ENCODE measurements at regions not wholly inside any gene's neighbourhood (a gene's known extent, or its start where the extent isn't known, plus 50 kb on each side); places are given as distances from the start of the nearest gene placed in this dataset.
"Not testable (repeated sequence)": the region's sequence is repeated elsewhere in the genome, so short reads cannot be mapped to it uniquely, and the experiment has no call there.

- Histone ChIP-seq H3K36me3 (ENCODE audit: control insufficient read depth in 3 of 3, insufficient read depth in 2 of 3, low read depth in 1 of 3, low read length in 3 of 3) (no peaks in the 10 kb centered on the region), H3K9me3 (ENCODE audit: control insufficient read depth in 2 of 2, insufficient read depth in 1 of 2, low read depth in 1 of 2, low read length in 1 of 2) (peaks cover 0 to 10% of the 10 kb centered on the region in 2 donors), H3K4me1 (ENCODE audit: control insufficient read depth in 3 of 3, insufficient read depth in 2 of 3, low read depth in 1 of 3, low read length in 2 of 3) (peaks cover 3 to 6% (median 5%) of the 10 kb centered on the region in 3 donors), H3K27me3 (ENCODE audit: control insufficient read depth in 3 of 3, insufficient read depth in 3 of 3, low read length in 3 of 3) (no peaks in the 10 kb centered on the region), H3K27ac (ENCODE audit: low read depth in 1 of 3, low read length in 2 of 3) (no peak overlapping the region), H3K4me3 (ENCODE audit: low read depth in 1 of 3, low read length in 3 of 3) (no peak overlapping the region)
- WGBS, 3 donors = 88 to 93% (median 93%) methylated on average over 10 of the region's 10 CpGs
- FAIRE-seq = no peak
- DNase-seq = no peak
These were observed 406.4 kb downstream of the SEMA3D start for GRCh38 chr7:84780158-84781124.

- H3K4me1 ChIP-seq (ENCODE audit: control insufficient read depth in 3 of 3, insufficient read depth in 2 of 3, low read depth in 1 of 3, low read length in 2 of 3) = peaks cover 0 to 1% (median 0%) of the 10 kb centered on the region in 3 donors
- no peaks in the 10 kb centered on the region for H3K36me3 ChIP-seq (ENCODE audit: control insufficient read depth in 3 of 3, insufficient read depth in 2 of 3, low read depth in 1 of 3, low read length in 3 of 3)
- H3K9me3 ChIP-seq (ENCODE audit: control insufficient read depth in 2 of 2, insufficient read depth in 1 of 2, low read depth in 1 of 2, low read length in 1 of 2) = peaks cover 0 to 5% of the 10 kb centered on the region in 2 donors
- H3K4me3 ChIP-seq (ENCODE audit: low read depth in 1 of 3, low read length in 3 of 3) = no peak overlapping the region
- WGBS, 3 donors = 18 to 70% (median 40%) methylated on average over 4 of the region's 4 CpGs
- no peak for FAIRE-seq
- no peak overlapping the region for H3K27ac ChIP-seq (ENCODE audit: low read depth in 1 of 3, low read length in 2 of 3)
- H3K27me3 ChIP-seq (ENCODE audit: control insufficient read depth in 3 of 3, insufficient read depth in 3 of 3, low read length in 3 of 3) = no peaks in the 10 kb centered on the region
- peak; percentile 43 to 83 for DNase-seq
These were observed 429.1 kb downstream of the SEMA3D start for GRCh38 chr7:84757761-84758160.

- H3K36me3 ChIP-seq (ENCODE audit: control insufficient read depth in 3 of 3, insufficient read depth in 2 of 3, low read depth in 1 of 3, low read length in 3 of 3) = no peaks in the 10 kb centered on the region
- H3K4me3 ChIP-seq (ENCODE audit: low read depth in 1 of 3, low read length in 3 of 3) = no peak overlapping the region
- peak overlapping the region in 2 of 3 donors; percentile 8 to 37 for H3K27ac ChIP-seq (ENCODE audit: low read depth in 1 of 3, low read length in 2 of 3)
- no peak for FAIRE-seq
- peaks cover 0 to 12% of the 10 kb centered on the region in 2 donors for H3K9me3 ChIP-seq (ENCODE audit: control insufficient read depth in 2 of 2, insufficient read depth in 1 of 2, low read depth in 1 of 2, low read length in 1 of 2)
- H3K27me3 ChIP-seq (ENCODE audit: control insufficient read depth in 3 of 3, insufficient read depth in 3 of 3, low read length in 3 of 3) = no peaks in the 10 kb centered on the region
- peak; percentile 31 to 36 for DNase-seq
- WGBS, 3 donors = 11 to 25% (median 21%) methylated on average over 2 of the region's 2 CpGs
- peaks cover 0 to 8% (median 4%) of the 10 kb centered on the region in 3 donors for H3K4me1 ChIP-seq (ENCODE audit: control insufficient read depth in 3 of 3, insufficient read depth in 2 of 3, low read depth in 1 of 3, low read length in 2 of 3)
These were observed 440.5 kb downstream of the SEMA3D start for GRCh38 chr7:84746353-84746752.

- Histone ChIP-seq H3K4me1 (ENCODE audit: control insufficient read depth in 3 of 3, insufficient read depth in 2 of 3, low read depth in 1 of 3, low read length in 2 of 3) (peaks cover 0 to 8% (median 4%) of the 10 kb centered on the region in 3 donors), H3K27ac (ENCODE audit: low read depth in 1 of 3, low read length in 2 of 3) (no peak overlapping the region), H3K4me3 (ENCODE audit: low read depth in 1 of 3, low read length in 3 of 3) (no peak overlapping the region), H3K27me3 (ENCODE audit: control insufficient read depth in 3 of 3, insufficient read depth in 3 of 3, low read length in 3 of 3) (no peaks in the 10 kb centered on the region), H3K9me3 (ENCODE audit: control insufficient read depth in 2 of 2, insufficient read depth in 1 of 2, low read depth in 1 of 2, low read length in 1 of 2) (peaks cover 0 to 12% of the 10 kb centered on the region in 2 donors), H3K36me3 (ENCODE audit: control insufficient read depth in 3 of 3, insufficient read depth in 2 of 3, low read depth in 1 of 3, low read length in 3 of 3) (no peaks in the 10 kb centered on the region)
- FAIRE-seq = no peak
- 30 to 59% (median 43%) methylated on average over 3 of the region's 3 CpGs for WGBS, 3 donors
- no peak for DNase-seq
These were observed 442.5 kb downstream of the SEMA3D start for GRCh38 chr7:84744385-84744784.

GRCh38 chr7:84738583-84739150 is 448.2 kb downstream of the SEMA3D start:
- Histone ChIP-seq H3K36me3 (ENCODE audit: control insufficient read depth in 3 of 3, insufficient read depth in 2 of 3, low read depth in 1 of 3, low read length in 3 of 3) (no peaks in the 10 kb centered on the region), H3K27ac (ENCODE audit: low read depth in 1 of 3, low read length in 2 of 3) (no peak overlapping the region), H3K27me3 (ENCODE audit: control insufficient read depth in 3 of 3, insufficient read depth in 3 of 3, low read length in 3 of 3) (no peaks in the 10 kb centered on the region), H3K9me3 (ENCODE audit: control insufficient read depth in 2 of 2, insufficient read depth in 1 of 2, low read depth in 1 of 2, low read length in 1 of 2) (peaks cover 0 to 3% of the 10 kb centered on the region in 2 donors), H3K4me3 (ENCODE audit: low read depth in 1 of 3, low read length in 3 of 3) (no peak overlapping the region), H3K4me1 (ENCODE audit: control insufficient read depth in 3 of 3, insufficient read depth in 2 of 3, low read depth in 1 of 3, low read length in 2 of 3) (no peaks in the 10 kb centered on the region)
- WGBS, 3 donors = 93 to 98% (median 94%) methylated on average over 9 of the region's 9 CpGs
- no peak for FAIRE-seq
- no peak for DNase-seq

GRCh38 chr7:84735677-84736076 is 451.2 kb downstream of the SEMA3D start:
- no peaks in the 10 kb centered on the region for H3K36me3 ChIP-seq (ENCODE audit: control insufficient read depth in 3 of 3, insufficient read depth in 2 of 3, low read depth in 1 of 3, low read length in 3 of 3)
- no peaks in the 10 kb centered on the region for H3K27me3 ChIP-seq (ENCODE audit: control insufficient read depth in 3 of 3, insufficient read depth in 3 of 3, low read length in 3 of 3)
- no peak for DNase-seq
- no peak overlapping the region for H3K4me3 ChIP-seq (ENCODE audit: low read depth in 1 of 3, low read length in 3 of 3)
- no peak for FAIRE-seq
- no peaks in the 10 kb centered on the region for H3K4me1 ChIP-seq (ENCODE audit: control insufficient read depth in 3 of 3, insufficient read depth in 2 of 3, low read depth in 1 of 3, low read length in 2 of 3)
- peaks cover 0 to 4% of the 10 kb centered on the region in 2 donors for H3K9me3 ChIP-seq (ENCODE audit: control insufficient read depth in 2 of 2, insufficient read depth in 1 of 2, low read depth in 1 of 2, low read length in 1 of 2)
- 83 to 91% (median 88%) methylated on average over 1 of the region's 1 CpG for WGBS, 3 donors
- no peak overlapping the region for H3K27ac ChIP-seq (ENCODE audit: low read depth in 1 of 3, low read length in 2 of 3)

GRCh38 chr7:84735011-84735410 is 451.8 kb downstream of the SEMA3D start:
- WGBS, 3 donors = 71 to 86% (median 86%) methylated on average over 3 of the region's 3 CpGs
- peaks cover 0 to 4% of the 10 kb centered on the region in 2 donors for H3K9me3 ChIP-seq (ENCODE audit: control insufficient read depth in 2 of 2, insufficient read depth in 1 of 2, low read depth in 1 of 2, low read length in 1 of 2)
- no peak overlapping the region for H3K27ac ChIP-seq (ENCODE audit: low read depth in 1 of 3, low read length in 2 of 3)
- FAIRE-seq (no peak), DNase-seq (no peak)
- no peaks in the 10 kb centered on the region for H3K36me3 ChIP-seq (ENCODE audit: control insufficient read depth in 3 of 3, insufficient read depth in 2 of 3, low read depth in 1 of 3, low read length in 3 of 3)
- no peaks in the 10 kb centered on the region for H3K27me3 ChIP-seq (ENCODE audit: control insufficient read depth in 3 of 3, insufficient read depth in 3 of 3, low read length in 3 of 3)
- no peak overlapping the region for H3K4me3 ChIP-seq (ENCODE audit: low read depth in 1 of 3, low read length in 3 of 3)
- no peaks in the 10 kb centered on the region for H3K4me1 ChIP-seq (ENCODE audit: control insufficient read depth in 3 of 3, insufficient read depth in 2 of 3, low read depth in 1 of 3, low read length in 2 of 3)

- not testable (repeated sequence) for H3K27me3 ChIP-seq (ENCODE audit: control insufficient read depth in 3 of 3, insufficient read depth in 3 of 3, low read length in 3 of 3); H3K36me3 ChIP-seq (ENCODE audit: control insufficient read depth in 3 of 3, insufficient read depth in 2 of 3, low read depth in 1 of 3, low read length in 3 of 3); DNase-seq; H3K4me3 ChIP-seq (ENCODE audit: low read depth in 1 of 3, low read length in 3 of 3); FAIRE-seq; H3K27ac ChIP-seq (ENCODE audit: low read depth in 1 of 3, low read length in 2 of 3); H3K9me3 ChIP-seq (ENCODE audit: control insufficient read depth in 2 of 2, insufficient read depth in 1 of 2, low read depth in 1 of 2, low read length in 1 of 2); H3K4me1 ChIP-seq (ENCODE audit: control insufficient read depth in 3 of 3, insufficient read depth in 2 of 3, low read depth in 1 of 3, low read length in 2 of 3)
- 87 to 98% (median 89%) methylated on average over 2 of the region's 2 CpGs for whole genome bisulfite sequencing, 3 donors
These were observed 452.9 kb downstream of the SEMA3D start for GRCh38 chr7:84733976-84734375.
